Transverse colon (tissue), 4 donors: ENCODE measurements at regions not wholly inside any gene's neighbourhood (a gene's known extent, or its start where the extent isn't known, plus 50 kb on each side); places are given as distances from the start of the nearest gene placed in this dataset.

Experiments used
- CTCF ChIP-seq, 5 experiments: fragments of 200-600 bp in 3 of 5; fragments of 450-650 bp in 2 of 5; sonication (generic) in 3 of 5; IDR thresholded peaks; 1 replicate in 2 of 5; 2 replicates in 3 of 5; pipeline ENCODE4 v1.5.1; 2016 to 2017; ENCODE audit warnings: antibody characterized with exemption in 5 of 5, inconsistent platforms in 3 of 5, mild to moderate bottlenecking in 2 of 5, moderate library complexity in 1 of 5
- POLR2A ChIP-seq: fragments of 450-650 bp; IDR thresholded peaks from one replicate; pipeline ENCODE4 v1.6.1; 2016; ENCODE audit warnings: antibody characterized with exemption, mild to moderate bottlenecking, moderate library complexity
- POLR2AphosphoS5 ChIP-seq, 3 donors: sonication (generic); formaldehyde crosslinking; IDR thresholded peaks; one replicate each; pipeline ENCODE4 v1.6.1; 2016; ENCODE audit warnings: antibody characterized with exemption in 3 of 3

GRCh38 chr20:40046703-40047102 lies 642.3 kb downstream of the MAFB start:
- TF ChIP-seq CTCF (IDR thresholded peaks at IDR 0.05) (no peak), POLR2AphosphoS5 (IDR thresholded peaks at IDR 0.05) (no peak), POLR2A (no peak)
